GM23338 (cell line): ENCODE measurements at regions not wholly inside any gene's neighbourhood (a gene's known extent, or its start where the extent isn't known, plus 50 kb on each side); places are given as distances from the start of the nearest gene placed in this dataset.

Experiments
- CREB1 ChIP-seq: fragments of 250-450 bp; sonication (Bioruptor Pico); IDR thresholded peaks from 2 replicates; pipeline ENCODE4 v1.5.0; 2020; ENCODE audit warnings: low read depth, mild to moderate bottlenecking, moderate library complexity
- EZH2 ChIP-seq: fragments of 200-600 bp; sonication (generic); IDR thresholded peaks from one replicate; pipeline ENCODE4 v1.8.0; 2017; ENCODE audit warnings: antibody characterized with exemption, mild to moderate bottlenecking, low read depth; ENCODE audit not compliant: unreplicated experiment
- NANOG ChIP-seq: IDR thresholded peaks from 2 replicates; pipeline ENCODE4 v1.6.1; 2016; ENCODE audit warnings: antibody characterized with exemption, borderline replicate concordance
- POLR2AphosphoS5 ChIP-seq: IDR thresholded peaks from 2 replicates; pipeline ENCODE4 v1.6.1; 2016; ENCODE audit warnings: antibody characterized with exemption, low read depth
- ZNF114 ChIP-seq: fragments of 250-450 bp; sonication (Bioruptor Pico); IDR thresholded peaks from 2 replicates; pipeline ENCODE4 v1.5.0; 2020; ENCODE audit warnings: mild to moderate bottlenecking, moderate library complexity
- ZNF331 ChIP-seq: fragments of 250-450 bp; sonication (Bioruptor Pico); IDR thresholded peaks from 2 replicates; pipeline ENCODE4 v1.5.0; 2020; ENCODE audit warnings: low read depth, mild to moderate bottlenecking, moderate library complexity
- TF ChIP-seq, protein P1 (sequence below): fragments of 250-450 bp; sonication (Bioruptor Pico); IDR thresholded peaks from 2 replicates; pipeline ENCODE4 v1.5.0; 2020; ENCODE audit warnings: mild to moderate bottlenecking, moderate library complexity
- TF ChIP-seq, protein P2 (sequence below): IDR thresholded peaks from one replicate; pipeline ENCODE4 v1.6.1; 2018; ENCODE audit warnings: antibody characterized with exemption; ENCODE audit not compliant: unreplicated experiment
- TF ChIP-seq, protein P3 (sequence below), 2 experiments: fragments of 200-600 bp in 1 of 2; sonication (generic) in 1 of 2; conservative IDR thresholded peaks; 2 replicates each; pipeline versions ENCODE4 v1.5.1 to v1.6.1; 2016 to 2017; ENCODE audit warnings: antibody characterized with exemption in 2 of 2, low read depth in 2 of 2, mild to moderate bottlenecking in 2 of 2, moderate library complexity in 1 of 2

DNA sequence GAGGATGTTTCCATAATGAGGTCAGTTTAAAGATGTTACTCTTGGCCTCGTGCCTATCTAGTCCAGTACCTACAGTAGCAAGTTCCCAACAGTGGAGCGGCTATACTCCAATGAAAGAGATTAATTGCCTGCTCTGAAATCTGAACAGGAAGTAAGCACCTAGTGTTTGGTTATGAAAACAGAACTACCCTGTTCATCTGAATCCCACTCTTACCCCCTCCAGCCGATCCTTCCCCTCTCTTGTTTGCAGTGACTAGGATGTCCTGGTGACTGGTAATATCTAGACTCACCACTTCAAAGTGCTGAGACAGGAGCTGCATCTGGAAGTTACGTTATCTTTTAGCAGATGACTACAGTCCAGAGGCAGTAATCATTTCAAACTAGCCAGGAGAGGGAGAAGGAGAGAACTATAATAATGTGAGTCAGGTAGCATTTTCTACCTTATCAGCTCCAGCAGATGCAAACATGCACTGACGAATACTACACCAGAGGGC, 666.7 kb upstream of the NRP1 start (continued):
- TF ChIP-seq, protein P1, sequence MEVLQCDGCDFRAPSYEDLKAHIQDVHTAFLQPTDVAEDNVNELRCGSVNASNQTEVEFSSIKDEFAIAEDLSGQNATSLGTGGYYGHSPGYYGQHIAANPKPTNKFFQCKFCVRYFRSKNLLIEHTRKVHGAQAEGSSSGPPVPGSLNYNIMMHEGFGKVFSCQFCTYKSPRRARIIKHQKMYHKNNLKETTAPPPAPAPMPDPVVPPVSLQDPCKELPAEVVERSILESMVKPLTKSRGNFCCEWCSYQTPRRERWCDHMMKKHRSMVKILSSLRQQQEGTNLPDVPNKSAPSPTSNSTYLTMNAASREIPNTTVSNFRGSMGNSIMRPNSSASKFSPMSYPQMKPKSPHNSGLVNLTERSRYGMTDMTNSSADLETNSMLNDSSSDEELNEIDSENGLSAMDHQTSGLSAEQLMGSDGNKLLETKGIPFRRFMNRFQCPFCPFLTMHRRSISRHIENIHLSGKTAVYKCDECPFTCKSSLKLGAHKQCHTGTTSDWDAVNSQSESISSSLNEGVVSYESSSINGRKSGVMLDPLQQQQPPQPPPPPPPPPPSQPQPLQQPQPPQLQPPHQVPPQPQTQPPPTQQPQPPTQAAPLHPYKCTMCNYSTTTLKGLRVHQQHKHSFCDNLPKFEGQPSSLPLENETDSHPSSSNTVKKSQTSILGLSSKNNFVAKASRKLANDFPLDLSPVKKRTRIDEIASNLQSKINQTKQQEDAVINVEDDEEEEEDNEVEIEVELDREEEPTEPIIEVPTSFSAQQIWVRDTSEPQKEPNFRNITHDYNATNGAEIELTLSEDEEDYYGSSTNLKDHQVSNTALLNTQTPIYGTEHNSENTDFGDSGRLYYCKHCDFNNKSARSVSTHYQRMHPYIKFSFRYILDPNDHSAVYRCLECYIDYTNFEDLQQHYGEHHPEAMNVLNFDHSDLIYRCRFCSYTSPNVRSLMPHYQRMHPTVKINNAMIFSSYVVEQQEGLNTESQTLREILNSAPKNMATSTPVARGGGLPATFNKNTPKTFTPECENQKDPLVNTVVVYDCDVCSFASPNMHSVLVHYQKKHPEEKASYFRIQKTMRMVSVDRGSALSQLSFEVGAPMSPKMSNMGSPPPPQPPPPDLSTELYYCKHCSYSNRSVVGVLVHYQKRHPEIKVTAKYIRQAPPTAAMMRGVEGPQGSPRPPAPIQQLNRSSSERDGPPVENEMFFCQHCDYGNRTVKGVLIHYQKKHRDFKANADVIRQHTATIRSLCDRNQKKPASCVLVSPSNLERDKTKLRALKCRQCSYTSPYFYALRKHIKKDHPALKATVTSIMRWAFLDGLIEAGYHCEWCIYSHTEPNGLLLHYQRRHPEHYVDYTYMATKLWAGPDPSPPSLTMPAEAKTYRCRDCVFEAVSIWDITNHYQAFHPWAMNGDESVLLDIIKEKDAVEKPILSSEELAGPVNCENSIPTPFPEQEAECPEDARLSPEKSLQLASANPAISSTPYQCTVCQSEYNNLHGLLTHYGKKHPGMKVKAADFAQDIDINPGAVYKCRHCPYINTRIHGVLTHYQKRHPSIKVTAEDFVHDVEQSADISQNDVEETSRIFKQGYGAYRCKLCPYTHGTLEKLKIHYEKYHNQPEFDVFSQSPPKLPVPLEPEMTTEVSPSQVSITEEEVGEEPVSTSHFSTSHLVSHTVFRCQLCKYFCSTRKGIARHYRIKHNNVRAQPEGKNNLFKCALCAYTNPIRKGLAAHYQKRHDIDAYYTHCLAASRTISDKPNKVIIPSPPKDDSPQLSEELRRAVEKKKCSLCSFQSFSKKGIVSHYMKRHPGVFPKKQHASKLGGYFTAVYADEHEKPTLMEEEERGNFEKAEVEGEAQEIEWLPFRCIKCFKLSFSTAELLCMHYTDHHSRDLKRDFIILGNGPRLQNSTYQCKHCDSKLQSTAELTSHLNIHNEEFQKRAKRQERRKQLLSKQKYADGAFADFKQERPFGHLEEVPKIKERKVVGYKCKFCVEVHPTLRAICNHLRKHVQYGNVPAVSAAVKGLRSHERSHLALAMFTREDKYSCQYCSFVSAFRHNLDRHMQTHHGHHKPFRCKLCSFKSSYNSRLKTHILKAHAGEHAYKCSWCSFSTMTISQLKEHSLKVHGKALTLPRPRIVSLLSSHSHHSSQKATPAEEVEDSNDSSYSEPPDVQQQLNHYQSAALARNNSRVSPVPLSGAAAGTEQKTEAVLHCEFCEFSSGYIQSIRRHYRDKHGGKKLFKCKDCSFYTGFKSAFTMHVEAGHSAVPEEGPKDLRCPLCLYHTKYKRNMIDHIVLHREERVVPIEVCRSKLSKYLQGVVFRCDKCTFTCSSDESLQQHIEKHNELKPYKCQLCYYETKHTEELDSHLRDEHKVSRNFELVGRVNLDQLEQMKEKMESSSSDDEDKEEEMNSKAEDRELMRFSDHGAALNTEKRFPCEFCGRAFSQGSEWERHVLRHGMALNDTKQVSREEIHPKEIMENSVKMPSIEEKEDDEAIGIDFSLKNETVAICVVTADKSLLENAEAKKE (CRISPR knock-in tag) = no peak
- TF ChIP-seq NANOG (no peak), CREB1 (CRISPR knock-in tag) (no peak), ZNF114 (CRISPR knock-in tag) (no peak), EZH2 (no peak), POLR2AphosphoS5 (no peak), ZNF331 (no peak)
- TF ChIP-seq, protein P2, sequence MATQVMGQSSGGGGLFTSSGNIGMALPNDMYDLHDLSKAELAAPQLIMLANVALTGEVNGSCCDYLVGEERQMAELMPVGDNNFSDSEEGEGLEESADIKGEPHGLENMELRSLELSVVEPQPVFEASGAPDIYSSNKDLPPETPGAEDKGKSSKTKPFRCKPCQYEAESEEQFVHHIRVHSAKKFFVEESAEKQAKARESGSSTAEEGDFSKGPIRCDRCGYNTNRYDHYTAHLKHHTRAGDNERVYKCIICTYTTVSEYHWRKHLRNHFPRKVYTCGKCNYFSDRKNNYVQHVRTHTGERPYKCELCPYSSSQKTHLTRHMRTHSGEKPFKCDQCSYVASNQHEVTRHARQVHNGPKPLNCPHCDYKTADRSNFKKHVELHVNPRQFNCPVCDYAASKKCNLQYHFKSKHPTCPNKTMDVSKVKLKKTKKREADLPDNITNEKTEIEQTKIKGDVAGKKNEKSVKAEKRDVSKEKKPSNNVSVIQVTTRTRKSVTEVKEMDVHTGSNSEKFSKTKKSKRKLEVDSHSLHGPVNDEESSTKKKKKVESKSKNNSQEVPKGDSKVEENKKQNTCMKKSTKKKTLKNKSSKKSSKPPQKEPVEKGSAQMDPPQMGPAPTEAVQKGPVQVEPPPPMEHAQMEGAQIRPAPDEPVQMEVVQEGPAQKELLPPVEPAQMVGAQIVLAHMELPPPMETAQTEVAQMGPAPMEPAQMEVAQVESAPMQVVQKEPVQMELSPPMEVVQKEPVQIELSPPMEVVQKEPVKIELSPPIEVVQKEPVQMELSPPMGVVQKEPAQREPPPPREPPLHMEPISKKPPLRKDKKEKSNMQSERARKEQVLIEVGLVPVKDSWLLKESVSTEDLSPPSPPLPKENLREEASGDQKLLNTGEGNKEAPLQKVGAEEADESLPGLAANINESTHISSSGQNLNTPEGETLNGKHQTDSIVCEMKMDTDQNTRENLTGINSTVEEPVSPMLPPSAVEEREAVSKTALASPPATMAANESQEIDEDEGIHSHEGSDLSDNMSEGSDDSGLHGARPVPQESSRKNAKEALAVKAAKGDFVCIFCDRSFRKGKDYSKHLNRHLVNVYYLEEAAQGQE = no peak
- TF ChIP-seq, protein P3, sequence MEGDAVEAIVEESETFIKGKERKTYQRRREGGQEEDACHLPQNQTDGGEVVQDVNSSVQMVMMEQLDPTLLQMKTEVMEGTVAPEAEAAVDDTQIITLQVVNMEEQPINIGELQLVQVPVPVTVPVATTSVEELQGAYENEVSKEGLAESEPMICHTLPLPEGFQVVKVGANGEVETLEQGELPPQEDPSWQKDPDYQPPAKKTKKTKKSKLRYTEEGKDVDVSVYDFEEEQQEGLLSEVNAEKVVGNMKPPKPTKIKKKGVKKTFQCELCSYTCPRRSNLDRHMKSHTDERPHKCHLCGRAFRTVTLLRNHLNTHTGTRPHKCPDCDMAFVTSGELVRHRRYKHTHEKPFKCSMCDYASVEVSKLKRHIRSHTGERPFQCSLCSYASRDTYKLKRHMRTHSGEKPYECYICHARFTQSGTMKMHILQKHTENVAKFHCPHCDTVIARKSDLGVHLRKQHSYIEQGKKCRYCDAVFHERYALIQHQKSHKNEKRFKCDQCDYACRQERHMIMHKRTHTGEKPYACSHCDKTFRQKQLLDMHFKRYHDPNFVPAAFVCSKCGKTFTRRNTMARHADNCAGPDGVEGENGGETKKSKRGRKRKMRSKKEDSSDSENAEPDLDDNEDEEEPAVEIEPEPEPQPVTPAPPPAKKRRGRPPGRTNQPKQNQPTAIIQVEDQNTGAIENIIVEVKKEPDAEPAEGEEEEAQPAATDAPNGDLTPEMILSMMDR (conservative IDR thresholded peaks at IDR 0.05; ENCODE audit: low read depth in 2 of 2) = no peak
